OCI-LY1 (cell line): ENCODE measurements at regions not wholly inside any gene's neighbourhood (a gene's known extent, or its start where the extent isn't known, plus 50 kb on each side); places are given as distances from the start of the nearest gene placed in this dataset.

Source experiments
- H2AFZ ChIP-seq: fragments of 200-600 bp; sonication (generic), shearing (Covaris generic); 2 replicates; pipeline ENCODE4 v1.6.0; 2014; ENCODE audit warnings: antibody characterized with exemption, mild to moderate bottlenecking, low read length
- H3F3A ChIP-seq: fragments of 200-600 bp; sonication (generic), shearing (Covaris generic); 2 replicates; pipeline ENCODE4 v1.6.0; 2014; ENCODE audit warnings: mild to moderate bottlenecking, antibody characterized with exemption, low read length, moderate library complexity; ENCODE audit not compliant: insufficient read depth
- H3K27ac ChIP-seq: fragments of 200-600 bp; sonication (generic); 2 replicates; pipeline ENCODE4 v1.5.1; 2014; ENCODE audit warnings: low read length, mixed run types, mild to moderate bottlenecking, low read depth; ENCODE audit not compliant: poor library complexity, severe bottlenecking
- H3K27me3 ChIP-seq: fragments of 200-600 bp; sonication (generic); 2 replicates; pipeline ENCODE4 v1.6.0; 2014; ENCODE audit warnings: antibody characterized with exemption, mild to moderate bottlenecking, low read length, moderate library complexity; ENCODE audit not compliant: insufficient read depth
- H3K36me3 ChIP-seq: fragments of 200-600 bp; sonication (generic); 2 replicates; pipeline ENCODE4 v1.6.1; 2014; ENCODE audit warnings: mild to moderate bottlenecking, antibody characterized with exemption, low read length, moderate library complexity, mixed read lengths; ENCODE audit not compliant: insufficient read depth
- H3K4me1 ChIP-seq: fragments of 200-600 bp; sonication (generic); 2 replicates; pipeline ENCODE4 v1.5.1; 2014; ENCODE audit warnings: mild to moderate bottlenecking, low read length, moderate library complexity; ENCODE audit not compliant: insufficient read depth, severe bottlenecking
- H3K4me2 ChIP-seq: fragments of 200-600 bp; sonication (generic), shearing (Covaris generic); 2 replicates; pipeline ENCODE4 v1.6.1; 2014; ENCODE audit warnings: low read length
- H3K4me3 ChIP-seq: fragments of 200-600 bp; sonication (generic); 2 replicates; pipeline ENCODE4 v1.5.1; 2014; ENCODE audit warnings: low read length, low read depth, mild to moderate bottlenecking, mixed read lengths; ENCODE audit not compliant: poor library complexity, severe bottlenecking
- H3K79me2 ChIP-seq: fragments of 200-600 bp; shearing (Covaris generic); 2 replicates; pipeline ENCODE4 v1.6.1; 2016; ENCODE audit warnings: mixed run types, low read length, mixed read lengths; ENCODE audit not compliant: insufficient read depth
- H3K9ac ChIP-seq: fragments of 200-600 bp; sonication (generic), shearing (Covaris generic); 2 replicates; pipeline ENCODE4 v1.6.1; 2014; ENCODE audit warnings: mild to moderate bottlenecking, low read length, mixed read lengths
- H3K9me2 ChIP-seq: fragments of 200-600 bp; sonication (generic), shearing (Covaris generic); 2 replicates; pipeline ENCODE4 v1.6.1; 2014; ENCODE audit warnings: low read depth, mild to moderate bottlenecking, low read length, mixed read lengths
- H3K9me3 ChIP-seq: fragments of 200-600 bp; shearing (Covaris generic); 2 replicates; pipeline ENCODE4 v1.6.1; 2014; ENCODE audit warnings: low read length, mixed read lengths
- H4K20me1 ChIP-seq: fragments of 200-600 bp; sonication (generic), shearing (Covaris generic); 2 replicates; pipeline ENCODE4 v1.6.0; 2016; ENCODE audit warnings: mild to moderate bottlenecking, low read length; ENCODE audit not compliant: insufficient read depth
- CTCF ChIP-seq: fragments of 200-600 bp; sonication (generic), shearing (Covaris generic); IDR thresholded peaks from 2 replicates; pipeline ENCODE4 v1.5.1; 2017; ENCODE audit warnings: mild to moderate bottlenecking, antibody characterized with exemption, low read length, moderate library complexity, mixed read lengths
- EZH2 ChIP-seq: fragments of 200-600 bp; sonication (generic), shearing (Covaris generic); IDR thresholded peaks from 2 replicates; pipeline ENCODE4 v1.8.0; 2017; ENCODE audit warnings: borderline replicate concordance, mixed run types, mild to moderate bottlenecking, antibody characterized with exemption, low read length, moderate library complexity, mixed read lengths

DNA sequence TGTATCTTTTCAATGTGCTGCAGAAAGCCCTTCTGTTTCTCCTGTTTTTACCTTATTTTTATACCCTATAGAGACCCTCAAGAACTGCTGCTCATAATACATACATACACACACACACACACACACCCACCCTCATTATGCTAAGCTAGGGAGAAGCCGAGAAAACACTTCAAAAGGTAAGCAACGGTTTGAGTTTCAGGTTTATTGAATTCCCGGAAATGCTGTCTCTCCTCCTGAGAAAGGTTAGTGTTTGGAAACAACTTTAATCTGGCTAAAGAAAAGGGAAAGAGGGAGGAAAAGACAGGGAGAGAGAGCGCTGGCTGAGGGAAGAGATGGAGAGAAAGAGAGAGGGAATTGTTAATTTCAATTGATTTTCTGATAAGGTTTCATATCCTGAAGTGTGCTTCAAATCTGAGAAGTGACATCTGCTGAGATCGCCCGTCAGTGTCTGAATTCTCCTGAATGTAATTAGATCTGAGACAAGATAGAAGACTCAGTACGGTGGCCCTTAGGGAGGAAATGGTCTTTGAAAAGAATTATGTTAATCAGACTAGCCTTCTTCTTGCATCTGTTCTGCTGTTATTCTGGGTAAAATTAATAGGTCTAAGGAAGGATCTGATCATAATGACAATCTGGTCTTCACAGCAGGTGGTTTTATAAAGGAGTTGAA is 169.1 kb downstream of the NXPE2 start:
- H3K4me2 ChIP-seq, result no peak overlapping the region
- TF ChIP-seq CTCF (no peak), EZH2 (no peak)

DNA sequence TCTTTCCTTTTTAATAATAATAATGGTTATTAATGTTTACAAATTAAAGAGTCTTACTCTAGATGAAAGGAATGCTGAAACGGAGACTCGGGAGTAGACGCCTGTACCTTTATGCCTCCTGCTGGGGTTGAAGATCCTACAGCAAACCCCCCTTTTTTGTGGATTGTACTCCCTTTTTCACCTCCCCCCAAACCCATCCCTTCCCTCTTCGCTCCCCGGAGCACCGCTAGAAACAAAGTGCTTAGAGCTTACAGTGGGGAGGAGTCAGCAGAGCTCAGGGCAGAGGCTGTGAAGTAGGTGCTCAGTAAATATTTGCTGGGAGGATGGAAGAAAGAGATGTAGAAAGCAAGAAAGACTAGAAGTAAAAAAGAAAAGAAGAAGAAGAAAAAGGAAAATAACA is 169.7 kb downstream of the NXPE2 start:
- Histone ChIP-seq H3K36me3 (no peaks in the 10 kb centered on the region), H3K27ac (no peak overlapping the region), H3K4me2 (no peak overlapping the region), H3K4me3 (no peak overlapping the region), H2AFZ (no peak overlapping the region), H3K9me2 (no peaks in the 10 kb centered on the region), H3K4me1 (no peaks in the 10 kb centered on the region), H3K9me3 (no peaks in the 10 kb centered on the region), H3F3A (no peaks in the 10 kb centered on the region), H3K27me3 (no peaks in the 10 kb centered on the region), H3K79me2 (no peaks in the 10 kb centered on the region), H3K9ac (no peak overlapping the region), H4K20me1 (no peaks in the 10 kb centered on the region)
- TF ChIP-seq CTCF (no peak), EZH2 (no peak)

More for the DNA sequence above, 169.1 kb downstream of the NXPE2 start:
- H3K79me2 ChIP-seq, result no peaks in the 10 kb centered on the region
- no peak overlapping the region for H3K9ac ChIP-seq
- H2AFZ ChIP-seq, result no peak overlapping the region
- H3K4me3 ChIP-seq, result no peak overlapping the region
- H3K9me3 ChIP-seq, result no peaks in the 10 kb centered on the region
- no peaks in the 10 kb centered on the region for H3K9me2 ChIP-seq
- no peaks in the 10 kb centered on the region for H4K20me1 ChIP-seq
- H3K27ac ChIP-seq, result no peak overlapping the region
- no peaks in the 10 kb centered on the region for H3K36me3 ChIP-seq
- H3K4me1 ChIP-seq, result no peaks in the 10 kb centered on the region
- no peaks in the 10 kb centered on the region for H3F3A ChIP-seq
- no peaks in the 10 kb centered on the region for H3K27me3 ChIP-seq

DNA sequence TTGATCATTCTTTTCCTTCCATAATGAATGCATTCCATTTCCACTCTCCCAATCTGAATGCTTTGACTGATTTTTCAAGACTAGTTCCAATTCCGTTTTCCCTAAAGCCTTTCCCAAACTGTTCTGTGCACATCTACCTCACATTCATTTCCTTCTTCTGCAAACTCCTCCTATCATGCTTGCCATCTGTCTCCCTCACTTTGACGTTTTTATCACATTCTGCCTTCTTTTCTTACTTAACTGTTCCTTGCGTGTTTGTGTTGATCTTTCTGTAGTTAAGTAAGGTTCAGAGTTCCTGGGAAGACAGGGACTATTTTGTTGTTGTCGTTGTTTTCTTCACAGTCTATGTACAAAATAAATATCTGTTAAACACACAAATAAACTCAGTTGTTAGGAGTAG is 179.0 kb downstream of the NXPE2 start:
- no peaks in the 10 kb centered on the region for H3K4me1 ChIP-seq
- H2AFZ ChIP-seq, result no peak overlapping the region
- no peaks in the 10 kb centered on the region for H3K9me2 ChIP-seq
- no peak overlapping the region for H3K4me2 ChIP-seq
- no peaks in the 10 kb centered on the region for H3K27me3 ChIP-seq
- H4K20me1 ChIP-seq, result no peaks in the 10 kb centered on the region
- H3K9ac ChIP-seq, result no peak overlapping the region
- no peaks in the 10 kb centered on the region for H3F3A ChIP-seq
- H3K9me3 ChIP-seq, result no peaks in the 10 kb centered on the region
- TF ChIP-seq CTCF, result no peak
- TF ChIP-seq EZH2, result no peak
- H3K4me3 ChIP-seq, result no peak overlapping the region
- H3K79me2 ChIP-seq, result no peaks in the 10 kb centered on the region
- no peaks in the 10 kb centered on the region for H3K36me3 ChIP-seq
- no peak overlapping the region for H3K27ac ChIP-seq
